ENCODE measurements at regions not wholly inside any gene's neighbourhood (a gene's known extent, or its start where the extent isn't known, plus 50 kb on each side); places are given as distances from the start of the nearest gene placed in this dataset.

DNA sequence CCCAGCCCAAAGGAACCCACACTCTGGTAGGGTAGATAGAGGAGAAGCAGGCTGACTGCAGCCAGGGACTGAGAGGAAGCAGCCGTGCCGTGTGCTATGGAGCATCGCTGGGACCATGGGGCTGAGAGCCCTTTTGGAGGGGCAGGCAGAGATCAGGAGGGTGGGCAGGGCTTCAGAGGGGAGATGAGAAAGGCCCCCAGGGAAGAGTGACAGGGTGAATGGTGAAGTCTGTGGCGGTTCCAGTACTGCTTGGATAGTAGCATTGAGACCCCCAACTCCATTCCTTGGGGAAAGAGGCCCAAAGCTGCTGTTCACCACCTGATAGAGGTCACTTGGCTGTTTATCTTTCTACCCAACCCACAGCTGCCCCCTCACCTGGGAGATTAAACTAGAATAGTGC, 80.0 kb upstream of the MRPS22 start:
- Histone ChIP-seq H4K20me1 (ENCODE audit: insufficient read depth, low read length) (no peaks in the 10 kb centered on the region), H3K9ac (ENCODE audit: low read depth, low read length) (no peak overlapping the region), H2AK9ac (replicated peaks; ENCODE audit: low read depth, low read length, poor library complexity) (no peak overlapping the region), H3K56ac (ENCODE audit: extremely low read depth, insufficient read depth, low read length) (no peak overlapping the region), H3K27me3 (ENCODE audit: control insufficient read depth, insufficient read depth, low read length) (peaks cover 26% of the 10 kb centered on the region), H4K8ac (ENCODE audit: low read depth in 2 of 2, low read length in 2 of 2) (no peak overlapping the region), H2AFZ (replicated peaks; ENCODE audit: low read length, poor library complexity) (no peak overlapping the region), H3K4me3 (ENCODE audit: insufficient read depth, low read depth, low read length) (no peak overlapping the region), H3K9me1 (ENCODE audit: insufficient read depth, low read length) (no peaks in the 10 kb centered on the region), H2BK15ac (ENCODE audit: low read depth, low read length) (no peak overlapping the region), H3K4ac (ENCODE audit: low read depth, low read length) (no peak overlapping the region), H3K23ac (ENCODE audit: low read depth, low read length) (no peak overlapping the region), H2AK5ac (ENCODE audit: low read depth, low read length) (no peak overlapping the region), H3K27ac (ENCODE audit: insufficient read depth, low read length) (no peak overlapping the region), H2BK120ac (ENCODE audit: low read depth, low read length) (no peak overlapping the region), H3K9me3 (ENCODE audit: control insufficient read depth, insufficient read depth, low read length) (no peaks in the 10 kb centered on the region), H4K5ac (ENCODE audit: low read depth, low read length) (no peak overlapping the region), H3K18ac (ENCODE audit: low read depth, low read length) (no peak overlapping the region), H2BK5ac (ENCODE audit: low read depth, low read length, poor library complexity, severe bottlenecking) (no peak overlapping the region), H2BK20ac (ENCODE audit: low read depth, low read length) (no peak overlapping the region), H4K91ac (ENCODE audit: insufficient read depth, low read depth, low read length) (no peak overlapping the region), H3K79me1 (ENCODE audit: low read depth in 1 of 2, low read length in 2 of 2) (no peaks in the 10 kb centered on the region), H3K4me2 (ENCODE audit: low read depth, low read length) (no peak overlapping the region), H3K14ac (replicated peaks; ENCODE audit: low read depth, low read length) (no peak overlapping the region), H3K4me1 (ENCODE audit: control insufficient read depth, insufficient read depth, low read length) (no peaks in the 10 kb centered on the region), H3K36me3 (ENCODE audit: control insufficient read depth, insufficient read depth, low read length) (no peaks in the 10 kb centered on the region)
- ChIA-PET POLR2A (ENCODE audit: unreplicated experiment) (no interaction called here), CTCF (no interaction called here)
- TF ChIP-seq RAD21 (IDR thresholded peaks at IDR 0.05; ENCODE audit: low read length): no peak
- TF ChIP-seq, protein P1, sequence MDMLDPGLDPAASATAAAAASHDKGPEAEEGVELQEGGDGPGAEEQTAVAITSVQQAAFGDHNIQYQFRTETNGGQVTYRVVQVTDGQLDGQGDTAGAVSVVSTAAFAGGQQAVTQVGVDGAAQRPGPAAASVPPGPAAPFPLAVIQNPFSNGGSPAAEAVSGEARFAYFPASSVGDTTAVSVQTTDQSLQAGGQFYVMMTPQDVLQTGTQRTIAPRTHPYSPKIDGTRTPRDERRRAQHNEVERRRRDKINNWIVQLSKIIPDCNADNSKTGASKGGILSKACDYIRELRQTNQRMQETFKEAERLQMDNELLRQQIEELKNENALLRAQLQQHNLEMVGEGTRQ (IDR thresholded peaks at IDR 0.05; ENCODE audit: low read depth, low read length): no peak
- no peak for TF ChIP-seq MXI1 (IDR thresholded peaks at IDR 0.05; ENCODE audit: borderline replicate concordance, low read depth, low read length)
- no peak for TF ChIP-seq FOS (IDR thresholded peaks at IDR 0.05; ENCODE audit: low read depth, low read length)
- no peak for TF ChIP-seq NFE2L2 (IDR thresholded peaks at IDR 0.05; ENCODE audit: low read depth, low read length)
- no peak for TF ChIP-seq CEBPB (IDR thresholded peaks at IDR 0.05; ENCODE audit: low read depth, low read length)
- no TSS peak for BruUV-seq (replicated peaks)
- ATAC-seq (ENCODE audit: low read depth): no peak
- no CpG with 5 or more reads among the region's 4 CpGs for WGBS, 2 experiments (ENCODE audit: extremely low coverage in 2 of 2, insufficient read length in 1 of 2)
- DNase-seq: no peak
- dilution Hi-C loops (cut with HindIII; ENCODE audit: low sequenced_read_pairs, unreplicated experiment): no loop called here
- intact Hi-C loops (cut with micrococcal nuclease): no loop called here
- in situ Hi-C loops (cut with MboI; ENCODE audit: low sequenced_read_pairs): no loop called here

All from IMR-90 (cell line).